ENCODE measurements at regions not wholly inside any gene's neighbourhood (a gene's known extent, or its start where the extent isn't known, plus 50 kb on each side); places are given as distances from the start of the nearest gene placed in this dataset.

GRCh38 chr21:30042443-30042842 is 102.6 kb upstream of the GRIK1 start:
- no peaks in the 10 kb centered on the region for H4K20me1 ChIP-seq (ENCODE audit: insufficient read depth, low read length)
- no peaks in the 10 kb centered on the region for H3K36me3 Mint-ChIP-seq (ENCODE audit: low read depth, unreplicated experiment)
- H3K27ac Mint-ChIP-seq (ENCODE audit: unreplicated experiment), result no peak overlapping the region
- TF ChIP-seq CTCF (IDR thresholded peaks at IDR 0.05; ENCODE audit: insufficient read depth, low read depth, low read length) (no peak), EZH2 (IDR thresholded peaks at IDR 0.05; ENCODE audit: insufficient read depth, low read length) (no peak)
- no peak overlapping the region for H3K27ac ChIP-seq (ENCODE audit: low read depth, low read length)
- H3K4me2 ChIP-seq (ENCODE audit: low read length), result no peak overlapping the region
- no peak overlapping the region for H3K4me3 Mint-ChIP-seq (ENCODE audit: unreplicated experiment)
- H3K9ac ChIP-seq (ENCODE audit: low read length), result no peak overlapping the region
- H3K4me1 ChIP-seq (ENCODE audit: insufficient read depth, low read length), result no peaks in the 10 kb centered on the region
- DNase-seq (ENCODE audit: low read depth) (no peak), FAIRE-seq (no peak)
- no peaks in the 10 kb centered on the region for H3K9me3 Mint-ChIP-seq (ENCODE audit: unreplicated experiment)
- H3K36me3 ChIP-seq (ENCODE audit: insufficient read depth, low read length), result no peaks in the 10 kb centered on the region
- no peaks in the 10 kb centered on the region for H3K4me1 Mint-ChIP-seq (ENCODE audit: low read depth, unreplicated experiment)
- H3K9me3 ChIP-seq (ENCODE audit: insufficient read depth, low read depth, low read length), result no peaks in the 10 kb centered on the region
- H3K4me3 ChIP-seq (ENCODE audit: insufficient read depth, low read depth, low read length), result no peak overlapping the region
- no peaks in the 10 kb centered on the region for H3K27me3 Mint-ChIP-seq (ENCODE audit: low read depth, unreplicated experiment)
- no peak overlapping the region for H2AFZ ChIP-seq (ENCODE audit: low read depth, low read length)
- H3K79me2 ChIP-seq (ENCODE audit: insufficient read depth, low read length), result no peaks in the 10 kb centered on the region
- no peaks in the 10 kb centered on the region for H3K27me3 ChIP-seq (ENCODE audit: insufficient read depth, low read length)

- Histone ChIP-seq H3K4me2 (ENCODE audit: low read length) (no peak overlapping the region), H4K20me1 (ENCODE audit: insufficient read depth, low read length) (no peaks in the 10 kb centered on the region), H3K9ac (ENCODE audit: low read length) (no peak overlapping the region), H2AFZ (ENCODE audit: low read depth, low read length) (no peak overlapping the region), H3K27me3 (ENCODE audit: insufficient read depth, low read length) (no peaks in the 10 kb centered on the region), H3K9me3 (ENCODE audit: insufficient read depth, low read depth, low read length) (no peaks in the 10 kb centered on the region), H3K4me3 (ENCODE audit: insufficient read depth, low read depth, low read length) (no peak overlapping the region), H3K36me3 (ENCODE audit: insufficient read depth, low read length) (no peaks in the 10 kb centered on the region), H3K27ac (ENCODE audit: low read depth, low read length) (no peak overlapping the region), H3K79me2 (ENCODE audit: insufficient read depth, low read length) (no peaks in the 10 kb centered on the region), H3K4me1 (ENCODE audit: insufficient read depth, low read length) (no peaks in the 10 kb centered on the region)
- TF ChIP-seq CTCF (IDR thresholded peaks at IDR 0.05; ENCODE audit: insufficient read depth, low read depth, low read length) (no peak), EZH2 (IDR thresholded peaks at IDR 0.05; ENCODE audit: insufficient read depth, low read length) (no peak)
- no peak for DNase-seq (ENCODE audit: low read depth)
- no peaks in the 10 kb centered on the region for H3K4me1 Mint-ChIP-seq (ENCODE audit: low read depth, unreplicated experiment)
- FAIRE-seq, result no peak
- no peak overlapping the region for H3K4me3 Mint-ChIP-seq (ENCODE audit: unreplicated experiment)
- no peaks in the 10 kb centered on the region for H3K9me3 Mint-ChIP-seq (ENCODE audit: unreplicated experiment)
- H3K27me3 Mint-ChIP-seq (ENCODE audit: low read depth, unreplicated experiment), result no peaks in the 10 kb centered on the region
- no peak overlapping the region for H3K27ac Mint-ChIP-seq (ENCODE audit: unreplicated experiment)
- H3K36me3 Mint-ChIP-seq (ENCODE audit: low read depth, unreplicated experiment), result no peaks in the 10 kb centered on the region
Measured at GRCh38 chr21:30033441-30033840, 93.6 kb upstream of the GRIK1 start.

GRCh38 chr21:30030416-30030815 is 90.6 kb upstream of the GRIK1 start:
- H3K4me2 ChIP-seq (ENCODE audit: low read length), result no peak overlapping the region
- H3K9me3 Mint-ChIP-seq (ENCODE audit: unreplicated experiment), result no peaks in the 10 kb centered on the region
- no peak overlapping the region for H3K9ac ChIP-seq (ENCODE audit: low read length)
- DNase-seq (ENCODE audit: low read depth) (no peak), FAIRE-seq (no peak)
- H3K4me3 Mint-ChIP-seq (ENCODE audit: unreplicated experiment), result no peak overlapping the region
- no peaks in the 10 kb centered on the region for H4K20me1 ChIP-seq (ENCODE audit: insufficient read depth, low read length)
- no peak overlapping the region for H3K27ac Mint-ChIP-seq (ENCODE audit: unreplicated experiment)
- no peaks in the 10 kb centered on the region for H3K36me3 Mint-ChIP-seq (ENCODE audit: low read depth, unreplicated experiment)
- H3K27me3 ChIP-seq (ENCODE audit: insufficient read depth, low read length), result no peaks in the 10 kb centered on the region
- H3K36me3 ChIP-seq (ENCODE audit: insufficient read depth, low read length), result no peaks in the 10 kb centered on the region
- no peak overlapping the region for H2AFZ ChIP-seq (ENCODE audit: low read depth, low read length)
- no peaks in the 10 kb centered on the region for H3K4me1 Mint-ChIP-seq (ENCODE audit: low read depth, unreplicated experiment)
- TF ChIP-seq CTCF (IDR thresholded peaks at IDR 0.05; ENCODE audit: insufficient read depth, low read depth, low read length) (no peak), EZH2 (IDR thresholded peaks at IDR 0.05; ENCODE audit: insufficient read depth, low read length) (no peak)
- H3K79me2 ChIP-seq (ENCODE audit: insufficient read depth, low read length), result no peaks in the 10 kb centered on the region
- H3K4me1 ChIP-seq (ENCODE audit: insufficient read depth, low read length), result no peaks in the 10 kb centered on the region
- H3K27ac ChIP-seq (ENCODE audit: low read depth, low read length), result no peak overlapping the region
- no peak overlapping the region for H3K4me3 ChIP-seq (ENCODE audit: insufficient read depth, low read depth, low read length)
- H3K27me3 Mint-ChIP-seq (ENCODE audit: low read depth, unreplicated experiment), result no peaks in the 10 kb centered on the region
- no peaks in the 10 kb centered on the region for H3K9me3 ChIP-seq (ENCODE audit: insufficient read depth, low read depth, low read length)

Data from astrocyte (in vitro differentiated cells and primary cell).